ENCODE measurements at regions not wholly inside any gene's neighbourhood (a gene's known extent, or its start where the extent isn't known, plus 50 kb on each side); places are given as distances from the start of the nearest gene placed in this dataset.

GRCh38 chr19:33876192-33876591 is 79.5 kb downstream of the KCTD15 start:
- TF ChIP-seq CTCF (IDR thresholded peaks at IDR 0.05) = no peak
- TF ChIP-seq POLR2A (IDR thresholded peaks at IDR 0.05) = no peak
- TF ChIP-seq POLR2AphosphoS5 (IDR thresholded peaks at IDR 0.05) = no peak

Data from prostate gland (tissue), 2 donors.